ENCODE measurements at regions not wholly inside any gene's neighbourhood (a gene's known extent, or its start where the extent isn't known, plus 50 kb on each side); places are given as distances from the start of the nearest gene placed in this dataset.

DNA sequence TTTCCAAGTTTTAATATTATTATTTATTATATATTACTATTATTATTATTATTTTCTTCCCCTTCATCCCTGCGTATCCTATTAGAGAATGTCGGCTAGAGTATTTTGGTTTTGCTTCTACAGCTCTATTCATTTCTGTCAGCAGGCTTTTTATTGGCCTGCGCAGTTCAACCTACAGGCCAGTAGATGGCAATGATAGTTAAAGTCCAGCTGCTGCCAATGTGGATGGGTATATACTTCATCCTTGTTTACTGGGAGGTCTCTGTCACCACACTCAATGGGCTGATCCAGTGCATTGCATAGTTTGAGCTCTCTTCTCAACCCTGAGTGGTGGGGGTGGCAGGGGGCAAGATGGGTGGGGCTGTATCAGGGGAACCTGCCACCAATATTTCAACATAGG, 799.8 kb downstream of the NSUN3 start:
- no peak for DNase-seq (ENCODE audit: low spot score)

DNA sequence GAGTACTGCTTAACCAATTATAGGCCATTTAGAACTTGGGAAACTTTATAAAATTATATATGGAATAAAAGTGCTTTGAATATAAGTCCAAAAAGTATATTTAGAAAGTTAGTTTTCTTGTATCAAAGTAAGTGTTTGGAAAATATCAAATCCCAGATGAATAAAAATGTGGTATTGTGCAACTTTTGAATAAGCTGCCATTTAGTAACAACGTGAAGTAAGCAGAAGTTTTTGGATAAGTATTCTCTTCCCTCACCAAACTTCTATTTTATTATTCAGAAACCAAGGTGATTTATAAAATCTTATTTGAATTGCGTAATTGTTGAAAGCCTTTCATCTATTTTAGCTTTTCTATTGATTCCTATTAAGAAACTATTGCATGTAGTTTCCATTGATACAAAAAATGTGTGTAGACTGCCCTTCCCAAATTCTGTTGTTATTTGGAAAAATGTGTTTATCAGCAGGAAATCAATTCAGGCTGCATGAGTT, 806.2 kb downstream of the NSUN3 start:
- DNase-seq (ENCODE audit: low spot score) = no peak

DNA sequence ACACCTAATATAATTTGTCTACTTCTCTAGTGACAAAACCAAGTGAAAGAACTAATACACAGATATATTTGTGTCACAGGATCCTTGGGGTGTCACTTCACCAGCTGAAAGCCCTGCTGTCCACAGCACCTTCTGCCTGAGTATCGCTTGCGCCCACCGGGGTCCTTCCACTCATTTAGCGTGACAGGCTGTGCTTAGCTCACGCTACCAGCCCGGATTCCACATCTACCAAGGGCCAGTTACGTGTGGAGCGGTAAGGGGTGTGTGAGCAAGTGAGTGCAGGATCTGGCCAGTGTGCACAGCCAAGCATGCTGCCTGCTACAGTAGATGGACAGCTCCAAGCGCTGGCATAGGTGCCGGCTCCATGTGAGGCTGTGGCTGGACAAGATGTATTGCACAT, 810.9 kb downstream of the NSUN3 start:
- DNase-seq (ENCODE audit: low spot score) = no peak

DNA sequence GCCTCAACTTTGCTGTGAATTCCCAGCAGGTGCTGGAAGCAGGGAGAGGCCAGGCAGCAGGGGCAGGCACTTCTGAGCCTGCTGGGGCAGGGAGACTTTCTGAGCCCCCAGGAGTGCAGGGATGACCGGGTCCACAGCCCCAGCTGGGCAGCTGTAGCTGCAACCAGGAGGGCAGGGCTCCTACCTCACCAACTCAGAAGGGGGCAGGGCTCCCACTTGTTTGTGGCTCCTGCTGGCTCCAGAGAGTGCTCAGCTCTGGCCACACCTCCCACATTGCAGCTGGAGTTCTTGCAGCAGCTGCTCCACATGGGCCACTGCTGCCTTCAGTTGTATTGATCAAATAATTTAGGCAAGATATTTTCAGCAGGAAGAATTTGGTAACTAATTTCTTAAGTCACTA, 812.3 kb downstream of the NSUN3 start:
- DNase-seq (ENCODE audit: low spot score) = no peak

DNA sequence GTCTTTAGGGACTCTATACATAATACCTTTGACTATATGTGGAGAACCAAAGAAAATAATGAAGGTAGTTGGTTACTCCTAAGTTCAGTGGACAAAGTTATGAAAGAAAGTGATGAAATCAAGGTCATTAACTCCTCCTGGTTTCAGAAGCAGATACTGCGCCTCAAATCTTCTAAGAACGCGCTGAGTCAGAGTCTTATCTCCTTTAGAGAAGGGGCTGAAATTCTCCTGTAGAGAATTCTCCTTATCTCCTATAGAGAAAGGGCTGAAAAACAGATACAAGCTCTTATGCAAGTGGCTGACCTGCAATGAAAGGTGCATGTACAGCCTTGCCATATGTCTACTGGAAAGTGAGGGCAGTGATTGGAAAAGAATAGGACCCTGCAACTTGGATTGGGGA, 824.2 kb downstream of the NSUN3 start:
- DNase-seq (ENCODE audit: low spot score) = no peak

DNA sequence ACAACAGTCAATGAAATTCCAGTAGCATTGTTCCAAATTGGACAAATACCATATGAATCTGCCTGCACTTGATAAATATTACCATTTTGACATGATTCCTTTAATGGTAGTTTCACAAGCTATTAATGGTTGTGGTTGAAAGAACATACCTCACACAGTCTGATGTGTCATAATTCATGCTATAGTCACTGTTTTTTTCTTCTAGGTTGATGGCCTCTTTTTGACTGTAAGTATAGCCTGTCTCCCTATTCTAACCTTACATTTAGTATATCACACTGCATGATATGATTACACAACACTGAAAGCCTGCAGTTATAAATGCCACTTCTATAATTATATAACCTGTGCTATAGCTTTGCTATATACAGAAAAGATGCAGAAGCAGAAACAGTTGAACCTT, 834.1 kb downstream of the NSUN3 start:
- no peak for DNase-seq (ENCODE audit: low spot score)

DNA sequence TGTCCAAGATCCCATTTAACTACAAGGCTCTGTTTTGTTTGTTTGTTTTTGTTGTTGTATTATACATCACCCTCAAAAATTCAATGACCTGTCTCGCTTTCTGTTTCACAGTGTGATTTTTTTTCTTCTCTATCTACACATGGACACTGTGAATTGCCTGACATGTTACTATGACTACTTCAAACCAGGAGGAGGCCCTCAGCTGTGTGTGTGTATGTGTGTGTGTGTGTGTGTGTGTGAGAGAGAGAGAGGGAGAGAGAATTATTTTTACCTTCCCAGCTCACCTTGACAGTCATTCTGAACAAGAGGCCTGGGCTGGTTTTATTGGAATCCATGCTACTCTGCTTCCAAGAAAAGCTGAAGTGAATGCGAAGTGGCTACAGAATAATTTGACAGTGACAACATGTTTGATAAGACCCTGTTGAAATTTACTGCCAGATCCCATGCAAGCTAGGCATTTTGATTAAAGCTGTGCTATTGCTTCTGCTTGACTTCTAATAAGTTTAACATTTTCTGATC, 841.4 kb downstream of the NSUN3 start:
- DNase-seq (ENCODE audit: low spot score) = no peak

DNA sequence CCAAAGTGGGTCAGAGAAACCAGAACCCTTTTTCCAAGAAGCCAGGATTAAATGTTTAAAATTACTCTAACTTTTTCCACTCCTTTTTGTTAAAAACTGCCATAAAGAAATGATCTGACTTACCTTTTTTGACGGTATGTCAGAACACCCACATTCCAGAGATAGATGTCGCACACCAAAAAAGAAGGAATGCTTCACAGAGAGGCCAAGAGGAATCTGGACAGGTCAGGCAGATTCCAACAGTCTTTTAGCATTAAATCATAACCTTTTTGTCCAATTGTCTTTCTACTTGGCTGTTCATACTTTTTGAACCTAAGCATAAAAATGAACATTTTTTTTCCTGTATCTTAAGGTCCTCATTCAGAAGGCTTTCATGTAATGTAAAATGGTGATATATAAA, 846.9 kb downstream of the NSUN3 start:
- no peak for DNase-seq (ENCODE audit: low spot score)

DNA sequence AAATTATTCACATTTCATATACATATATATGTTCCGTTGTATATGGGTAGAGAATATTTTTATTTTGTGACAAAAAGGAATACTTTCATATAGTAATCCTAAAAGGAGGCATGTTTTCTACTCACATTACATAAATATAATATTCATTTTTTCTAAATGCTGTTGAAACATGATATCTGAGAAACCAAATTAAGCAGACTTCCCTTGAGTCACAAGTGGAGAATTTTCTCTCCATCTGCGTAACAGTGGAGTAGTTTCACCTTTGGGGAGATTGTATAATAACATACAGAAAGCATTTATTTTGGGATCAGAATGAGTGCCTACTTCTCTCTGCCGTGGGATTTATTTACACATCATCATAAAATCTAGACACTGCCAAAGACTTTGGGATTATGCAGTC, 849.8 kb downstream of the NSUN3 start:
- no peak for DNase-seq (ENCODE audit: low spot score)

DNA sequence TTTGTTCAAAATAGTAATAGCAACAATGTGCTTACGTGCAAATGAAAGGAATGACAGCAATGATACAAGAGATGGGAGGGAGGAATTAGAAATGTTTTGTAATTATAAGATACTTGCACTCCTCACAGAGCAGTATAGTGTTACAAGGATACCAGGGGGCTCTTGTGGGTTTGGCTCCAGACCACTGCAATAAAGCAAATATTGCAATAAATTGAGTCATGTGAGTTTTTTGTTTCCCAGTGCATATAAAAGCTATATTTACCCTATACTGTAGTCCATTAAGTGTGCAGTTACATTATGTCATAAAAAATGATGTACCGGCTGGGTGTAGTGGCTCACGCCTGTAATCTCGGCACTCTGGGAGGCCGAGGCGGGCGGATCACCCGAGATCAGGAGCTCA, 864.3 kb downstream of the NSUN3 start:
- no peak for DNase-seq (ENCODE audit: low spot score)

DNA sequence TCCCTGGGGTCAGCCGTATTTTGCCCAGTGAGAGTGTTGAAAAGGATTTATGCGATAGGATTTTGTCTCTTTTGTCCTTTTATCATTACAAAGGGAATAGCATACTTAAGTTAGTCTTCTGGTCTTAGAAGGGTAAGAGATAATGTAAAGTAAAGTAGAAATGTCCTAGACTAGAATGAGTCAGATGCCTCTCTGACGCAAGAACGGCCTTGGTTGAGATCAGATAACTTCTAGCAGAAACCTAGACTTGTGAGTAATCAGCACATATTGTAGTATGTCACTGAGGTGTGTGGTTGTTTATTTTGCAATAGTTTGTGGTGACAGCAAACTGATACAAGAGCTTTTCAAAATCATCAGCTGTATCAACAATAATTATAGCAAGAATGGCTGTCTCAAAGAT, 866.1 kb downstream of the NSUN3 start:
- no peak for DNase-seq (ENCODE audit: low spot score)

DNA sequence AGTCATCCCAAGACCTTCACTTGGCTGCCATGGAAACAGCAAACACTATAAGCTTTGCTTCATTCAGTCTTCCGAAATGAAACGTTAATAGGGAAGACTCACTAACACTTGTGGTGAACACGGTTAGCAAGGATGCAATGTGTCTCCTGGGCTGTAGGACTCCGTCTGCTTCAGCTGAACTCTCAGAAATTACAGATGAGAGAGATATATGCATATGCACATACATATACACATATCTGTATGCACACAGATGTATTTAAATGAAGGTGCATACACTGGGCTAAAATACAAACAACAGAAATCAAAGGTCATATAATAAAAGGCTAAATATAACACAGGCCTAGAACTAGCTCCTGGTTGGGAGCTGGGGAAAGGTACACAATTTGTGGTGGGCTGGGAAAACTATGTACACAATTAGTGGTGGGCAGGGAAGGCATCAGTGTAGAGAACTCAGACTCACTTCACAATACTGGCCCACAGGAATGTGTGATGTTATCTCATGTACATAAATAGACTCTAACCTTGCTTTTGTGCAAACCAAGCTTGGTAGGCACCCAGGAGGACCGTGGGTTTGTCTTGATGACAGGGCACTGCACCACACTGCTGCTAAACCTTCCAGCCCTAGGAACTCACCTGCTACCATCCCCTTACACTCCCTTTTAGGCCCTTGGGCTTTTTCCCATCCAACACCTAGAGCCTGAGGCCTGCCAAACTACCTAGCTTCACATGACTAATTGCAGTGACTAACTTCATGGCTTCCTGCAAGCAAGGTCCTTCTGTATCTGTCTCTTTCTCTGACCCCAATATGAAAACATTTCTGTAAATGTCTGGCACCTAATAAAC, 873.1 kb downstream of the NSUN3 start:
- no peak for DNase-seq (ENCODE audit: low spot score)

DNA sequence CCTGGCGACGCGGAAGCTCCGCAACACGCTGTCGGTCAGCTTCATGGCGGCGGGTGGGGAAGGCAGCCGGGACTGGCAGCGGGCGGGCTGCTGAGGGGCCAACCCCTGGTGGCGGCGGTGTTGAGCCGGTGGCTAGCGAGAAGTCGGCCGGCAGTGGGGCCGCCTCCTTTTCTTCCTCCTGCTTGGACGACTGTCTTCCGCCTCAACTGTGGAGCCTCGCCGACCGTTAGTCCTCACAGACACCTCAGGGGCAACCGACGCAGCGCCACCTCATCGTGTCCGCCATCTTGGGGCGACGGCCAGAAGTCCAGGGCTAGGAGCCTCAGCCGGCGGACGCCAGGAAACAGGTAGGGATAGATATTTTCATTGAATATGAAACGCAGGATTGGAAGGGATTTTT, 875.1 kb downstream of the NSUN3 start:
- no peak for DNase-seq (ENCODE audit: low spot score)

DNA sequence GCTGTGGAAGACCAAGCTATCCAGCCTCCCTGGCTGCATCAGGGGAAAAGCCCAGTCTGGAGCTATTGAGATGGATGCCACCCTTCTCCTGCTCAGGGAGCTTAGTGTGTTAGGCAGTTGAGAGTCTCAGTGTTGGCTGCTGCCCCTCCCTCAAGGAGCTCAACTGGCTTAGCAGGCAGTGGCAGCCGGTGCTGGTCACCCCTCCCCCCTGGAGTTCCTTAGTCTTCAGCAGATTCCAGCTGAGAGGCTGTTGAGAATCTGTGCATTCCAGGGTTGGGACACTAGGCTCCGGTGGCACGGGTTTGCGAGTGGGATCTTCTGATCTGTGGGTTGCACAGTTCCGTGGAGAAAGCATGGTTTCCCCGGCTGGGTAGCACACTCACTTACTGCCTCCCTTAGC, 883.8 kb downstream of the NSUN3 start:
- DNase-seq (ENCODE audit: low spot score) = no peak

DNA sequence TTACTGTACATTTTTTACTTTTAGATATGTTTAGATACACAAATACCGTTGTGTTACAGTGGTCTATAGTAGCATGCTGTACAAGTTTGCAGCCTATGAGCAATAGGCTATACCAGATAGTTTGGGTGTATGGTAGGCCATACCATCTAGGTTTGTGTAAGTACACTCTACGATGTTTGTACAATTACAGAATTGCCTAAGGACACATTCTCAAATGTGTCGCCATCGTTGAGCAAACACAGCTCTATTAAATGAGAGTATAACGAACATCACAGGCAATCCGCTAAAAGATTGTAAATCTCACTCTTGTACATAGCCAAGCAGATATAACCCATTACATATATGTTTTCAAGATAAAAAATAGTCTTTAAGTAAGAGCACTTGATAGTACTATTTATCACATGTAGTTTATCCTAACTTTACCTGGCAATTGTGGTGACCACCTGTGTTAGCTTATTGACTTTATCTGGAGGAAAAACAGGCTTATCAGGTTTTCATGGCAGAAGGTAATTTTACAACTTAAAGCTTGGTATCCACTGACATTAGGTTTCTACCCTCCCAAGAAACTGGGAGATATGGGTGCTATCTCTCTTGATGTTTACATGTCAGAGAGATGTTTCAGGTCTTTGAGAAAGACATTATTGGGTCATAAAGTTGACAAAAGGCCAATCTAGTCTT, 898.7 kb downstream of the NSUN3 start:
- DNase-seq (ENCODE audit: low spot score) = no peak

DNA sequence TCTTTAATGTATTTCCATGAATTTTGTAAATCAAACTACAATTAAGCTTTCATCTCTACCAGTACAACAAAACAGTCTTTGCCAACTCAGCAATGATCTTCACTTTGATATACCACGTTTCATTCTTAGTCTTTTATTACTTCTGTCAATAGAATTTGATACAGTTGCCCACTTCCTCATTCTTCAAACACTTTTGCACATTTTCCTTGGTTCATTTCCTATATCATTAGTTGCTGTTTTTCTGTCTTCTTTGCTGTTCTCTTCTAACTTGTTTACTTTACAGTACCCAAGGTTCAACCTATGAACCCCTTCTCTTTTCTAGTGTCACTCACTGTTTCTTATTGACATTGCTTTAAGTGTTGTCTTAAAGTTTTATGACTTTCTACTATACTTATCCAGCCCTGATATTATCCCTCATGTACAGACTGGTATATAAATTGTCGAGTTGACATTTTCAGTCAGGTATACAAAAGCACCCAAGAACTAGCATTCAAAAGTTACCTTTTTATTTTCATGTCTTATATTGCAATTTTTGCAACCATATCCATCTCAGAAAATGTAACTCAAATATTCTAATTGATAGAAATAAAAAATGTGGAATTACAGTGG, 903.1 kb downstream of the NSUN3 start:
- no peak for DNase-seq (ENCODE audit: low spot score)

DNA sequence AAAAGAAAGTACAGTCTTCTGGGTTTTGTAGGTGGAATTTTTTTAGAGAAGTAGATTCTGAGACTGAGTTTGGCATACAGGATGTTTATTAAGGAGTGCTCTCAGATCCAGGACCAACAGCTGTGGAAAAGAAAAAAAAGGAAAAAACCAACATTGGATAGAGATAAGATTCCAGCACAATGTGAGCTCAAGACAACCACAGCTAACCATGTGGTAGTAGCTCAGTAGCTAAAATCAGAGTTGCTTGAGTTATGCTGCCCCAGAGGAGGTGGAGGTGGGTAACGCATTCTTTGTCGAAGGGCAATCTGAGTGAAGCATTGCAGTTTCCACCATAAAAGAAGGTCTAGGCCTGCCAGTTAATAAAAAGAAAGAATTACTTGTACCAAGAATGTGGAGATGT, 904.3 kb downstream of the NSUN3 start:
- DNase-seq (ENCODE audit: low spot score) = no peak

DNA sequence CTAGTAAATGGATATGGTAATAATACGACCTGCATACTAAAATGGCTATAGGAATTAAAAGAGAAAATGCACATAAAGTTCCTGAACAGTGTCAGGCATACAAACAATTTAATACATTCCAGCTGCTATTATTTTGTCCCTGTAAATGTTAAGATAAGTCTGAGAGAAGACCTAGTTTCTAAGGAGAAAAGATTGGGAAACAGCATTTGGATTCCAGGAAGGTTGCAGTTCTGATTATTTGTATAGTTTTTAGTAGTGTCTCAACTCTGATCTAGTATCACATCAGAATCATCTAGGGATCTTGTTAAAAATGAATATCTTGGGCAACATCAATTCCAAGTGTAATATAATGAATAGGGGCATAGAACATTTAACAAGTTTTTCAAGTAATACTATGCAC, 905.7 kb downstream of the NSUN3 start:
- DNase-seq (ENCODE audit: low spot score) = no peak

DNA sequence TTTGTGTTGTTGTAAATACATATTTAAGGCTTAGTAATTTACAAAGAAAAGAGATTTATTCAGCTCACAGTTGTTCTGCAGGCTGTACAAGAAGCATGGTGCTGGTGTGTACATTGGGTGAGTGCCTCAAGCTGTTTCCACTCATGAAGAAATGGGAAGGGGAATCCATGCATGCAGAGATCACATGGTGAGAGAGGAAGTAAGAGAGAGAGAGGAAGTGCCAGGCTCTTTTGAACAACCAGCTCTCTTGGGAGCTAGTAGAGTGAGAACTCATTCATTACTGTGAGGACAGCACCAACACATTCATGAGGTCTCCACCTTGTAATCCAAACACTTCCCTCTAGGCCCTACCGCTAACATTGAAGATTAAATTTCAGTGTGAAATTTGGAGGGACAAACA, 909.2 kb downstream of the NSUN3 start:
- no peak for DNase-seq (ENCODE audit: low spot score)

DNA sequence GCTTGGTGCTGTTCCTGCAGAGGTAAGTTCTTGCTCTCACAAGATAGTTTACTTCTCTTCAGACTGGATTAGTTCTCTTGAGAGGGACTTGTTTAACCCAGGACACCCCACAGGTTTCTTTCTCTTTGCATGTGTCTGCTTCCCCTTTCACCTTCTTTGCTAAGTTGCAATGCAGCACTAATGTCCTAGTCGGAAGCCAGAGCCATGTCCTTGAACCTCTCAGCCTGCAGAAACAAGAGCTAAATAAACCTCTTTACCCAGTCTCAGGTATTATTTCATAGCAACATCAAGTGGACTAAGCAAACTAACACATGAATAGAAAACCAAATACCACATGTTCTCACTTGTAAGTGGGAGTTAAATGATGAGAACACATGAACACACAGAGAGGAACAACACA, 915.2 kb downstream of the NSUN3 start:
- DNase-seq (ENCODE audit: low spot score) = no peak

DNA sequence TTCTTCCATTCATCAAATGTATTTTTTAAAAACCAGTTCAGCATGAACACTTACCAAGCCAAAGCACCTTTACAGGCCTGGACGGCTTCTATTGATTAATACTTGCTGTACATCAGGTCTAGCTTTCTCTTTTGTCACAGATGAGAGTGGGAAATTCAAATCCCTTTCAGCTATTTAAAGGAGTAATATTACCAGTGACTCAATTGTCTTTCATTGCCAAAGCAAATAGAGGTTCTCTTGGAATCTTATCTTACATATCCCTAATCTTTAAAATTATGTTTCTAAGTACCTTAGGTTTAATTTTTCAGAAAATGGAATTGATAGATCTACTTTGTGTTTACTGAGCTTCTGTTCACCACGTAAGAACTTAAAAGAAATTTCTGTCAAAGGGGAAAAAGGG, 922.9 kb downstream of the NSUN3 start:
- no peak for DNase-seq (ENCODE audit: low spot score)

DNA sequence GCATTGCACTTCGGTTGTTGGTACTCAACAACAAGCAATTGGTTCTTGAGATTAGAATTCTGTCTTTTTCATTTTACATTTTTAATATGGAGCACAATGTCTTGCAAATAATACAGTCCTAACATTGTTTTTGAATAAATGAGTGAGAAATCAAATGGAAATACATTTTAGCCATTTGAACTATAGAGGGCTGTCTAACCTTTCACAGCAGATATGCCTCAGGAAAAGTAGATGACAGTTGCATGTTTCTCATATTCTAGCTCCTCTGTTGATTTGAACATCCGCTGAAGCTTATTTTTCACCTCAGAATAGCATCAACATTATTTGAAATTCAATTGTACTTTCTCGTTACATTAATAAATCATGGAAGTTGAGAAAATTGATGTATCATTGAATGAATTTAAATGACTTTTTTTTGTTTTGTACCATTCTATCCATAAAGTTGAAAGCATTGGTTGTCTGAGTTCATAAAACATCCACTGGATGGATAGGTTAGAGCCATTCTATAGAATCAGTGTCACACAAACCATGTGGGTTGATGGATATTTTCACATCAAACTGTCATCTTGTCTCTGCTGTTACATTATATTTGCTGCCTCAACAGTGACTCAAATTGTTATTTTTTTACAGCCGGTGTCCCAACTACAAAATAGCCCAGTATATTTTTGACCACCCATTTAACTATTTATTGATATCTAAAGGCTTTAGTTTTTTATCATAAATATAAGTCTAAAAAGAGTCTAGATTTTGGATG, 928.3 kb downstream of the NSUN3 start:
- DNase-seq (ENCODE audit: low spot score) = no peak
